ENCODE measurements at regions not wholly inside any gene's neighbourhood (a gene's known extent, or its start where the extent isn't known, plus 50 kb on each side); places are given as distances from the start of the nearest gene placed in this dataset.

DNA sequence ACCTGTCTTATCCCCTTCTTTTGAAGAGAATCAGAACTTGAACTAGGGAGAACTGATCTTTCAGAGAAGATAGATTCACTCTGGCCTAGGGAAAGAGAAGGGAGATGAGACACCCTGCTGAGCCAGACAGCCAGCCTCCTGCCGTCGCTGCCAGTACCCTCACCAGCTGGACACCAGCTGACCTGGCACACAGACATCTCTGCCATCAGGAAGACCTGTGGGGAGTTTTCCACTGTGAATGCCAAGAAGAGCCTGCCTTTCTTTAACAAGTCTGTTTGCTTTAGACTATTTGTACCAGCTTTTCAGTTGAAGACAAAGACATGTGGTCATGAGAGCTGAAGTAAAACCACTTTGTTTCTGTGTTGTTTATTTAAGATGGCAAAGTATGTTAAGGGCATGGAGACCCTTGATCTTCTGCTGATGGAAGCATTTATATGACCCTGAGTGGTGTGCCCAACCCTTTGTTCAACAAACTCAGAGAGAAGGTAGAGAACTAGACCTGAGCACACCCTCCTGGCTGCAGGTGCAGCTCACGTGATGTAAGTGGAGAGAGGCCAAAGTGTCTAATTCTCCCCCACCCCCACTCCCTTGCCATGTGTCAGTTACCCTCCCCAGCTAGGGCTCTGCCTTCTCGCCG lies 82.3 kb upstream of the SLC24A3 start:
- no peak for FAIRE-seq
- no peak overlapping the region for H3K18ac ChIP-seq (ENCODE audit: extremely low read depth, low read length)
- CTCF ChIA-PET (ENCODE audit: partially characterized antibody) = no interaction called here

More for the DNA sequence above, 82.3 kb upstream of the SLC24A3 start:
- Histone ChIP-seq H3K9me3 (ENCODE audit: insufficient read depth in 2 of 2, low read depth in 1 of 2, low read length in 1 of 2) (0 out of 4 replicates have a peak, but pooled peaks cover 3 to 7% of the 10 kb centered on the region in 2 experiments), H3K27ac (ENCODE audit: low read depth, low read length) (no peak overlapping the region), H2BK5ac (ENCODE audit: low read depth, low read length) (no peak overlapping the region), H3K23ac (ENCODE audit: insufficient read length) (no peak overlapping the region), H3K4me1 (replicated peaks in 1 of 4; ENCODE audit: control insufficient read depth in 3 of 4, insufficient read depth in 4 of 4, low read length in 3 of 4) (no peaks in the 10 kb centered on the region), H3K14ac (ENCODE audit: insufficient read length) (no peak overlapping the region), H3K4me3 (ENCODE audit: extremely low read depth in 1 of 4, insufficient read depth in 2 of 4, low read depth in 3 of 4, low read length in 4 of 4) (no peak overlapping the region), H2AK5ac (ENCODE audit: low read depth, low read length) (no peak overlapping the region), H4K5ac (ENCODE audit: insufficient read length, low read depth, low read length) (no peak overlapping the region), H3K36me3 (ENCODE audit: control insufficient read depth in 2 of 4, insufficient read depth in 4 of 4, low read length in 3 of 4) (no peaks in the 10 kb centered on the region), H3K9ac (replicated peaks in 1 of 4; ENCODE audit: extremely low read depth in 1 of 4, low read depth in 3 of 4, low read length in 3 of 4) (no peak overlapping the region), H3K79me2 (ENCODE audit: control insufficient read depth in 1 of 2, insufficient read depth in 2 of 2, low read length in 2 of 2) (no peaks in the 10 kb centered on the region), H3K56ac (replicated peaks; ENCODE audit: insufficient read length, low read depth, low read length) (no peak overlapping the region), H4K8ac (ENCODE audit: extremely low read depth, insufficient read depth, low read length) (no peak overlapping the region; the same call in 1 of the 2 replicates), H2BK12ac (ENCODE audit: low read depth, low read length) (no peak overlapping the region), H2AFZ (ENCODE audit: low read length) (no peak overlapping the region), H2BK20ac (ENCODE audit: low read length) (no peak overlapping the region), H3K23me2 (ENCODE audit: low read depth, low read length) (no peaks in the 10 kb centered on the region), H3K4ac (replicated peaks; ENCODE audit: insufficient read length, low read depth, low read length) (no peak overlapping the region), H2BK15ac (ENCODE audit: low read length) (no peak overlapping the region), H4K20me1 (replicated peaks in 1 of 2; ENCODE audit: control insufficient read depth in 1 of 2, insufficient read depth in 2 of 2, low read length in 2 of 2) (no peaks in the 10 kb centered on the region), H2BK120ac (replicated peaks; ENCODE audit: low read depth, low read length) (no peak overlapping the region), H4K91ac (replicated peaks; ENCODE audit: insufficient read length, low read length) (no peak overlapping the region), H3K79me1 (ENCODE audit: low read depth, low read length) (no peaks in the 10 kb centered on the region), H3K27me3 (replicated peaks in 1 of 4; ENCODE audit: control insufficient read depth in 3 of 4, extremely low read depth in 1 of 4, insufficient read depth in 3 of 4, low read length in 3 of 4) (no peaks in the 10 kb centered on the region), H3K4me2 (ENCODE audit: insufficient read depth in 1 of 2, low read depth in 2 of 2, low read length in 2 of 2) (no peak overlapping the region)
- WGBS, 2 experiments (ENCODE audit: extremely low coverage in 1 of 2, insufficient coverage in 1 of 2, insufficient read length in 1 of 2, insufficient replicate concordance in 2 of 2, low coverage in 1 of 2, low lambda C conversion rate in 2 of 2, missing lambda C conversion rate in 1 of 2) = 77% methylated on average over 5 of the region's 5 CpGs; no CpG with 5 or more reads in 1 of the 2 experiments
- DNase-seq (ENCODE audit: low read depth in 1 of 2, low spot score in 2 of 2) = no peak
- TF ChIP-seq TAF7 (optimal IDR thresholded peaks at IDR 0.05; ENCODE audit: borderline replicate concordance, low read depth, low read length) (no peak), YY1 (IDR thresholded peaks at IDR 0.05; ENCODE audit: low read depth, low read length) (no peak), TEAD4 (IDR thresholded peaks at IDR 0.05; ENCODE audit: low read depth, low read length) (no peak), CEBPB (IDR thresholded peaks at IDR 0.05; ENCODE audit: low read depth, low read length) (no peak), SIRT6 (IDR thresholded peaks at IDR 0.05; ENCODE audit: low read length) (no peak), CBX8 (IDR thresholded peaks at IDR 0.05; ENCODE audit: borderline replicate concordance, low read depth, low read length) (no peak), CHD1 (IDR thresholded peaks at IDR 0.05; ENCODE audit: low read depth, low read length) (no peak)
- TF ChIP-seq, protein P1, sequence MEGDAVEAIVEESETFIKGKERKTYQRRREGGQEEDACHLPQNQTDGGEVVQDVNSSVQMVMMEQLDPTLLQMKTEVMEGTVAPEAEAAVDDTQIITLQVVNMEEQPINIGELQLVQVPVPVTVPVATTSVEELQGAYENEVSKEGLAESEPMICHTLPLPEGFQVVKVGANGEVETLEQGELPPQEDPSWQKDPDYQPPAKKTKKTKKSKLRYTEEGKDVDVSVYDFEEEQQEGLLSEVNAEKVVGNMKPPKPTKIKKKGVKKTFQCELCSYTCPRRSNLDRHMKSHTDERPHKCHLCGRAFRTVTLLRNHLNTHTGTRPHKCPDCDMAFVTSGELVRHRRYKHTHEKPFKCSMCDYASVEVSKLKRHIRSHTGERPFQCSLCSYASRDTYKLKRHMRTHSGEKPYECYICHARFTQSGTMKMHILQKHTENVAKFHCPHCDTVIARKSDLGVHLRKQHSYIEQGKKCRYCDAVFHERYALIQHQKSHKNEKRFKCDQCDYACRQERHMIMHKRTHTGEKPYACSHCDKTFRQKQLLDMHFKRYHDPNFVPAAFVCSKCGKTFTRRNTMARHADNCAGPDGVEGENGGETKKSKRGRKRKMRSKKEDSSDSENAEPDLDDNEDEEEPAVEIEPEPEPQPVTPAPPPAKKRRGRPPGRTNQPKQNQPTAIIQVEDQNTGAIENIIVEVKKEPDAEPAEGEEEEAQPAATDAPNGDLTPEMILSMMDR (IDR thresholded peaks at IDR 0.05; ENCODE audit: control extremely low read depth in 1 of 3, insufficient read depth in 1 of 3, low read depth in 1 of 3, low read length in 3 of 3) = no peak
- POLR2A ChIA-PET (ENCODE audit: partially characterized antibody) = no interaction called here

All from H1 (cell line).